ENCODE measurements at regions not wholly inside any gene's neighbourhood (a gene's known extent, or its start where the extent isn't known, plus 50 kb on each side); places are given as distances from the start of the nearest gene placed in this dataset.

DNA sequence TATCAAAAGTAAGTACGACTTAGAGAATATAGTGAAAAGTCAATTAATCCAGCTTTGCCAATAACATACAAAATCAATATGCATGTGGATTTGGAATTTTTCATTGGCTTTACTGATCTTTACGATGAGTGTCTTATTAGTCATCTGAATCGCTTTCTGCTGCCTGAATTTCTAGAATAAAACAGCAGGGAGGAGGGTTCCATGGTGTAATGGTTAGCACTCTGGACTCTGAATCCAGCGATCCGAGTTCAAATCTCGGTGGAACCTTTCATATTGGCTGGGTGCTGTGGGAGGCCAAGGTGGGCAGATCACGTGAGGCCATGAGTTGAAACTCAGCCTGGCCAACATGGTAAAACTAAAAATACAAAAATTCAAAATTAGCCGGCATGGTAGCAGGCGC, 448.8 kb downstream of the RNF144B start:
- TF ChIP-seq NFIC (IDR thresholded peaks at IDR 0.05) (no peak), YY1 (IDR thresholded peaks at IDR 0.05; ENCODE audit: low read depth) (no peak), TEAD4 (IDR thresholded peaks at IDR 0.05) (no peak), RAD21 (IDR thresholded peaks at IDR 0.05; ENCODE audit: low read depth) (no peak), CEBPB (IDR thresholded peaks at IDR 0.05) (no peak), TAF1 (IDR thresholded peaks at IDR 0.05; ENCODE audit: low read depth) (no peak), CREB1 (IDR thresholded peaks at IDR 0.05; ENCODE audit: low read depth) (no peak)
- TF ChIP-seq, protein P1, sequence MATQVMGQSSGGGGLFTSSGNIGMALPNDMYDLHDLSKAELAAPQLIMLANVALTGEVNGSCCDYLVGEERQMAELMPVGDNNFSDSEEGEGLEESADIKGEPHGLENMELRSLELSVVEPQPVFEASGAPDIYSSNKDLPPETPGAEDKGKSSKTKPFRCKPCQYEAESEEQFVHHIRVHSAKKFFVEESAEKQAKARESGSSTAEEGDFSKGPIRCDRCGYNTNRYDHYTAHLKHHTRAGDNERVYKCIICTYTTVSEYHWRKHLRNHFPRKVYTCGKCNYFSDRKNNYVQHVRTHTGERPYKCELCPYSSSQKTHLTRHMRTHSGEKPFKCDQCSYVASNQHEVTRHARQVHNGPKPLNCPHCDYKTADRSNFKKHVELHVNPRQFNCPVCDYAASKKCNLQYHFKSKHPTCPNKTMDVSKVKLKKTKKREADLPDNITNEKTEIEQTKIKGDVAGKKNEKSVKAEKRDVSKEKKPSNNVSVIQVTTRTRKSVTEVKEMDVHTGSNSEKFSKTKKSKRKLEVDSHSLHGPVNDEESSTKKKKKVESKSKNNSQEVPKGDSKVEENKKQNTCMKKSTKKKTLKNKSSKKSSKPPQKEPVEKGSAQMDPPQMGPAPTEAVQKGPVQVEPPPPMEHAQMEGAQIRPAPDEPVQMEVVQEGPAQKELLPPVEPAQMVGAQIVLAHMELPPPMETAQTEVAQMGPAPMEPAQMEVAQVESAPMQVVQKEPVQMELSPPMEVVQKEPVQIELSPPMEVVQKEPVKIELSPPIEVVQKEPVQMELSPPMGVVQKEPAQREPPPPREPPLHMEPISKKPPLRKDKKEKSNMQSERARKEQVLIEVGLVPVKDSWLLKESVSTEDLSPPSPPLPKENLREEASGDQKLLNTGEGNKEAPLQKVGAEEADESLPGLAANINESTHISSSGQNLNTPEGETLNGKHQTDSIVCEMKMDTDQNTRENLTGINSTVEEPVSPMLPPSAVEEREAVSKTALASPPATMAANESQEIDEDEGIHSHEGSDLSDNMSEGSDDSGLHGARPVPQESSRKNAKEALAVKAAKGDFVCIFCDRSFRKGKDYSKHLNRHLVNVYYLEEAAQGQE (IDR thresholded peaks at IDR 0.05; ENCODE audit: low read depth), result no peak
- TF ChIP-seq, protein P2, sequence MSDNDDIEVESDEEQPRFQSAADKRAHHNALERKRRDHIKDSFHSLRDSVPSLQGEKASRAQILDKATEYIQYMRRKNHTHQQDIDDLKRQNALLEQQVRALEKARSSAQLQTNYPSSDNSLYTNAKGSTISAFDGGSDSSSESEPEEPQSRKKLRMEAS (IDR thresholded peaks at IDR 0.05), result no peak
